Heart right ventricle (tissue), 16 donors: ENCODE measurements at regions not wholly inside any gene's neighbourhood (a gene's known extent, or its start where the extent isn't known, plus 50 kb on each side); places are given as distances from the start of the nearest gene placed in this dataset.

Experiments
- ATAC-seq, 8 donors: fragments of 200-7000 bp; cut with Tn5 transposase; one replicate each; pipeline ENCODE4 v1.9.1; 2020; ENCODE audit warnings: mild to moderate bottlenecking in 8 of 8, moderate library complexity in 8 of 8, moderate number of reproducible peaks in 1 of 8
- DNase-seq, 2 donors: peaks; one replicate each; pipeline ENCODE4 v3.0.0-alpha.2; 2020
- H3K27ac ChIP-seq, 10 donors: fragments of 200-600 bp; sonication (generic) in 2 of 10; one replicate each; pipeline versions ENCODE4 v1.5.0 to v1.8.0; 2020 to 2022; ENCODE audit warnings: mild to moderate bottlenecking in 3 of 10
- H3K27me3 ChIP-seq, 7 donors: fragments of 200-600 bp; one replicate each; pipeline ENCODE4 v1.8.0; 2021 to 2022; ENCODE audit warnings: mild to moderate bottlenecking in 2 of 7
- H3K36me3 ChIP-seq, 9 donors: fragments of 200-600 bp; sonication (generic) in 1 of 9; one replicate each; pipeline versions ENCODE4 v1.5.0 to v1.8.0; 2020 to 2022; ENCODE audit warnings: mild to moderate bottlenecking in 2 of 9
- H3K4me1 ChIP-seq, 9 donors: fragments of 200-600 bp; sonication (generic) in 1 of 9; one replicate each; pipeline versions ENCODE4 v1.5.0 to v1.8.0; 2020 to 2022; ENCODE audit warnings: mild to moderate bottlenecking in 4 of 9
- H3K4me3 ChIP-seq, 10 donors: fragments of 200-600 bp; sonication (generic) in 2 of 10; one replicate each; pipeline versions ENCODE4 v1.5.0 to v1.8.0; 2020 to 2022; ENCODE audit warnings: mild to moderate bottlenecking in 7 of 10, moderate library complexity in 2 of 10
- H3K9me3 ChIP-seq, 11 donors: fragments of 200-600 bp in 10 of 11; sonication (generic) in 2 of 11; one replicate each; pipeline versions ENCODE4 v1.5.0 to v1.8.0; 2013 to 2022; ENCODE audit warnings: mild to moderate bottlenecking in 2 of 11, control low read depth in 1 of 11, moderate library complexity in 1 of 11
- CTCF ChIP-seq, 9 donors: fragments of 200-600 bp; sonication (generic) in 2 of 9; IDR thresholded peaks; one replicate each; pipeline versions ENCODE4 v1.5.0 to v1.8.0; 2021 to 2022; ENCODE audit warnings: antibody characterized with exemption in 9 of 9, mild to moderate bottlenecking in 5 of 9, moderate library complexity in 1 of 9
- WGBS, 2 donors: extraction: QIAGEN DNeasy Blood & Tissue Kit; methylation state at CpG; one replicate each; pipeline ENCODE4 v1.1.7; 2013; ENCODE audit warnings: inconsistent platforms in 1 of 2; 5-methylcytosine and 5-hydroxymethylcytosine counted together
- intact Hi-C, 10 donors: fragments of 100-400 bp; cut with DNase I; formaldehyde crosslinking; loops; one replicate each; pipeline versions ENCODE4 v1.11.1 to v1.14.2; 2022
- donor health status: Arrhythmogenic right ventricular cardiomyopathy.
- donor health status: ischemic (EF 13 %, LVEDD 7.1; RV severe dilation, severe dysfunction).
- donor health status: healthy with polysubstance abuse.
- donor health status: DM: no; HTN: yes; CAD: no.
- donor health status: DM: no; HTN: no; CAD: no.
- donor health status: ischemic (EF 25% LVEDD 6.9; RV normal size, moderate dysfunction).
- donor health status: ischemic (EF 25% LVEDD 5.7; RV mildly dilated, moderate dysfunction).
- donor health status: healthy.
- donor health status: DM: yes; HTN: yes; CAD: no.
- donor health status: Ischemic cardiomyopathy.
- donor health status: ischemic (EF 35%, LVEDD 5.7; RV mildly dilated, moderate dysfunction).
- donor health status: nonischemic (EF 11% LVEDD 7.7; RV severe dilation, severe dysfunction).
- donor health status: DM: yes; HTN: yes; CAD: no.
- donor health status: PGD.
- donor health status: ischemic (EF 29% LVEDD 5.4; RV normal size, mild dysfunction).
- donor health status: nonischemic (EF 23%, LVEDD 6.1; RV moderate dilation, normal function).

- ATAC-seq, result no peak
- Histone ChIP-seq H3K27me3 (no peaks in the 10 kb centered on the region), H3K4me1 (peaks cover 0 to 4% (median 0%) of the 10 kb centered on the region in 9 donors), H3K9me3 (peaks cover 0 to 12% (median 0%) of the 10 kb centered on the region in 11 donors), H3K27ac (no peak overlapping the region), H3K36me3 (no peaks in the 10 kb centered on the region), H3K4me3 (no peak overlapping the region)
- intact Hi-C loops, result no loop called here
- no peak for DNase-seq
- WGBS, 2 donors, result 69 to 73% methylated on average over 3 of the region's 3 CpGs
- no peak for TF ChIP-seq CTCF (IDR thresholded peaks at IDR 0.05)
Measured at GRCh38 chr6:103875221-103875620, 984.5 kb downstream of the HACE1 start.

GRCh38 chr6:103874575-103874974 lies 985.1 kb downstream of the HACE1 start:
- intact Hi-C loops, result no loop called here
- DNase-seq, result no peak
- Histone ChIP-seq H3K4me3 (no peak overlapping the region), H3K4me1 (peaks cover 0 to 4% (median 0%) of the 10 kb centered on the region in 9 donors), H3K27ac (no peak overlapping the region), H3K36me3 (no peaks in the 10 kb centered on the region), H3K27me3 (no peaks in the 10 kb centered on the region), H3K9me3 (peaks cover 0 to 5% (median 0%) of the 10 kb centered on the region in 11 donors)
- 46 to 51% methylated on average over 3 of the region's 3 CpGs for WGBS, 2 donors
- no peak for ATAC-seq
- no peak for TF ChIP-seq CTCF (IDR thresholded peaks at IDR 0.05)

- no peak for TF ChIP-seq CTCF (IDR thresholded peaks at IDR 0.05)
- H3K4me1 ChIP-seq, result peaks cover 0 to 4% (median 0%) of the 10 kb centered on the region in 9 donors
- no peaks in the 10 kb centered on the region for H3K9me3 ChIP-seq
- H3K36me3 ChIP-seq, result no peaks in the 10 kb centered on the region
- DNase-seq (no peak), ATAC-seq (peak in 1 of 8 donors; percentile 48)
- no peaks in the 10 kb centered on the region for H3K27me3 ChIP-seq
- intact Hi-C loops, result no loop called here
- no peak overlapping the region for H3K4me3 ChIP-seq
- no peak overlapping the region for H3K27ac ChIP-seq
Measured at GRCh38 chr6:103872678-103873077, 987.0 kb downstream of the HACE1 start.

GRCh38 chr6:103872233-103872632 lies 987.5 kb downstream of the HACE1 start:
- Histone ChIP-seq H3K4me1 (peaks cover 0 to 4% (median 0%) of the 10 kb centered on the region in 9 donors), H3K4me3 (no peak overlapping the region), H3K27ac (no peak overlapping the region), H3K27me3 (no peaks in the 10 kb centered on the region), H3K9me3 (no peaks in the 10 kb centered on the region), H3K36me3 (no peaks in the 10 kb centered on the region)
- DNase-seq, result no peak
- intact Hi-C loops, result no loop called here
- WGBS, 2 donors, result 42 to 49% methylated on average over 2 of the region's 2 CpGs
- no peak for TF ChIP-seq CTCF (IDR thresholded peaks at IDR 0.05)
- no peak for ATAC-seq
